ENCODE measurements at regions not wholly inside any gene's neighbourhood (a gene's known extent, or its start where the extent isn't known, plus 50 kb on each side); places are given as distances from the start of the nearest gene placed in this dataset.

DNA sequence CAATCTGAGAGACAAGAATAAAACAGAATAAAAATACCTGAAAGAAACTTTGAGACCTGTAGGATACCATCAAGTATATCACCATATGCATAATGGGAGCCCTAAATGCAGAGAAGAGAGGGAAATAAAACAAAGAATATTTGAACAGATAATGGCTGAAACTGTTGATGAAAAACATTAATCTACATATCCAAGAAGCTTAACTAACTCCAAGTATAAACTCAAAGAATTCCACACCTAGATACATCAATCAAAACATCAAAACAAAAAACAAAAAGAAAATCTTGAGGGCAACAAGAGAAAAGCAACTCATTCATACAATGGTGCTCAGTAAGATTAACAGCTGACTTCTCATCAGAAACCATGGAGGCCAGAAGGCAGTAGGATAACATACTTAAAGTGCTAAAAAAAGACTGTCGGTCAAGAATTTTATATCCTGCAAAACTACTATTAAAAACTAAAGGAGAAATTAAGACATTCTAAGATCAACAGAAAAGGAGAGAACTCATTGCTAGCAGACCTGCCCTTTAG lies 101.6 kb downstream of the FOXD1 start:
- Mint-ChIP-seq H3K36me3 (ENCODE audit: low read depth) (peaks cover 6% of the 10 kb centered on the region), H3K4me3 (no peak overlapping the region), H3K9me3 (peaks cover 34% of the 10 kb centered on the region), H3K27ac (no peak overlapping the region), H3K4me1 (ENCODE audit: low read depth) (no peaks in the 10 kb centered on the region), H3K27me3 (peaks cover 27% of the 10 kb centered on the region)
- intact Hi-C loops (cut with micrococcal nuclease) = no loop called here
- DNase-seq = no peak
- ATAC-seq = no peak
- CTCF ChIA-PET = no interaction called here
- POLR2A ChIA-PET = no interaction called here
- TF ChIP-seq CTCF (IDR thresholded peaks at IDR 0.05) = no peak

GRCh38 chr5:73344835-73345234 lies 103.7 kb downstream of the FOXD1 start:
- CTCF ChIA-PET = no interaction called here
- no peak for ATAC-seq
- TF ChIP-seq CTCF (IDR thresholded peaks at IDR 0.05) = no peak
- Mint-ChIP-seq H3K9me3 (peaks cover 27% of the 10 kb centered on the region), H3K27ac (no peak overlapping the region), H3K4me1 (ENCODE audit: low read depth) (no peaks in the 10 kb centered on the region), H3K36me3 (ENCODE audit: low read depth) (peaks cover 6% of the 10 kb centered on the region), H3K27me3 (peaks cover 36% of the 10 kb centered on the region), H3K4me3 (no peak overlapping the region)
- intact Hi-C loops (cut with micrococcal nuclease) = no loop called here
- no peak for DNase-seq
- POLR2A ChIA-PET = no interaction called here

- no peaks in the 10 kb centered on the region for H3K36me3 Mint-ChIP-seq (ENCODE audit: low read depth)
- POLR2A ChIA-PET = no interaction called here
- no peak overlapping the region for H3K27ac Mint-ChIP-seq
- no peak for TF ChIP-seq CTCF (IDR thresholded peaks at IDR 0.05)
- CTCF ChIA-PET = no interaction called here
- DNase-seq = no peak
- ATAC-seq = no peak
- H3K4me3 Mint-ChIP-seq = no peak overlapping the region
- peaks cover 57% of the 10 kb centered on the region for H3K27me3 Mint-ChIP-seq
- intact Hi-C loops (cut with micrococcal nuclease) = no loop called here
- H3K9me3 Mint-ChIP-seq = no peaks in the 10 kb centered on the region
- H3K4me1 Mint-ChIP-seq (ENCODE audit: low read depth) = no peaks in the 10 kb centered on the region
These were observed 108.9 kb downstream of the FOXD1 start for GRCh38 chr5:73339711-73340110.

- no peak for TF ChIP-seq CTCF (IDR thresholded peaks at IDR 0.05)
- no peaks in the 10 kb centered on the region for H3K36me3 Mint-ChIP-seq (ENCODE audit: low read depth)
- CTCF ChIA-PET = no interaction called here
These were observed 109.5 kb downstream of the FOXD1 start for GRCh38 chr5:73339051-73339575.

GRCh38 chr5:73338256-73339050 lies 110.1 kb downstream of the FOXD1 start:
- Mint-ChIP-seq H3K36me3 (ENCODE audit: low read depth) (no peaks in the 10 kb centered on the region), H3K27me3 (peaks cover 60% of the 10 kb centered on the region), H3K9me3 (no peaks in the 10 kb centered on the region), H3K4me1 (ENCODE audit: low read depth) (no peaks in the 10 kb centered on the region), H3K4me3 (no peak overlapping the region), H3K27ac (no peak overlapping the region)
- no peak for DNase-seq
- intact Hi-C loops (cut with micrococcal nuclease) = no loop called here
- no peak for ATAC-seq
- TF ChIP-seq CTCF (IDR thresholded peaks at IDR 0.05) = no peak
- POLR2A ChIA-PET = no interaction called here
- CTCF ChIA-PET = no interaction called here

More at GRCh38 chr5:73339051-73339575, 109.5 kb downstream of the FOXD1 start:
- POLR2A ChIA-PET = no interaction called here
- intact Hi-C loops (cut with micrococcal nuclease) = no loop called here
- Mint-ChIP-seq H3K27me3 (peaks cover 59% of the 10 kb centered on the region), H3K27ac (no peak overlapping the region), H3K9me3 (no peaks in the 10 kb centered on the region), H3K4me3 (no peak overlapping the region), H3K4me1 (ENCODE audit: low read depth) (no peaks in the 10 kb centered on the region)
- DNase-seq (no peak), ATAC-seq (no peak)
